Testis (tissue), 2 donors: ENCODE measurements at regions not wholly inside any gene's neighbourhood (a gene's known extent, or its start where the extent isn't known, plus 50 kb on each side); places are given as distances from the start of the nearest gene placed in this dataset.

Source experiments
- DNase-seq: peaks from one replicate; pipeline ENCODE4 v3.0.0-alpha.2; 2019
- H3K27ac ChIP-seq, 2 donors: fragments of 200-600 bp; sonication (generic); one replicate each; pipeline ENCODE4 v1.5.1; 2019
- H3K27me3 ChIP-seq: fragments of 200-600 bp; sonication (generic); one replicate; pipeline ENCODE4 v1.5.1; 2019
- H3K36me3 ChIP-seq: fragments of 200-600 bp; sonication (generic); one replicate; pipeline ENCODE4 v1.5.1; 2017; ENCODE audit warnings: low read depth; ENCODE audit errors: missing control alignments
- H3K4me1 ChIP-seq: fragments of 200-600 bp; sonication (generic); one replicate; pipeline ENCODE4 v1.5.1; 2019
- H3K4me3 ChIP-seq, 2 donors: fragments of 200-600 bp; sonication (generic); one replicate each; pipeline ENCODE4 v1.5.1; 2017 to 2019
- H3K9me3 ChIP-seq: fragments of 200-600 bp; sonication (generic); one replicate; pipeline ENCODE4 v1.5.1; 2017
- POLR2A ChIP-seq: fragments of 450-650 bp; IDR thresholded peaks from one replicate; pipeline ENCODE4 v1.6.1; 2017; ENCODE audit warnings: antibody characterized with exemption, mild to moderate bottlenecking, moderate library complexity
- whole genome bisulfite sequencing, 2 donors: methylation state at CpG; one replicate each; pipeline ENCODE4 v1.1.5; 2018; 5-methylcytosine and 5-hydroxymethylcytosine counted together
- intact Hi-C: fragments of 100-400 bp; cut with DNase I; formaldehyde crosslinking; loops from one replicate; pipeline ENCODE4 v1.15.1; 2023; ENCODE audit warnings: low total_unique reads
- TF ChIP-seq, protein P1 (sequence below), 3 experiments: fragments of 450-650 bp in 2 of 3; fragments of 200-600 bp in 1 of 3; sonication (generic) in 1 of 3; IDR thresholded peaks; one replicate each; pipeline ENCODE4 v1.5.1; 2016 to 2019; ENCODE audit warnings: antibody characterized with exemption in 3 of 3, mild to moderate bottlenecking in 2 of 3, moderate library complexity in 1 of 3

GRCh38 chr15:25238126-25238525 lies 200.7 kb downstream of the UBE3A start:
- WGBS, 2 donors, result 82 to 88% methylated on average over 10 to 11 of the region's 11 CpGs
- DNase-seq, result no peak
- H3K36me3 ChIP-seq, result no peaks in the 10 kb centered on the region

GRCh38 chr15:25238716-25239470 lies 199.9 kb downstream of the UBE3A start:
- intact Hi-C loops, result no loop called here
- no peaks in the 10 kb centered on the region for H3K27me3 ChIP-seq
- DNase-seq, result no peak
- H3K4me3 ChIP-seq, result no peak overlapping the region
- no peaks in the 10 kb centered on the region for H3K36me3 ChIP-seq
- no peaks in the 10 kb centered on the region for H3K4me1 ChIP-seq
- WGBS, 2 donors, result 80 to 82% methylated on average over 1 to 8 of the region's 8 CpGs
- TF ChIP-seq POLR2A, result no peak
- TF ChIP-seq, protein P1, sequence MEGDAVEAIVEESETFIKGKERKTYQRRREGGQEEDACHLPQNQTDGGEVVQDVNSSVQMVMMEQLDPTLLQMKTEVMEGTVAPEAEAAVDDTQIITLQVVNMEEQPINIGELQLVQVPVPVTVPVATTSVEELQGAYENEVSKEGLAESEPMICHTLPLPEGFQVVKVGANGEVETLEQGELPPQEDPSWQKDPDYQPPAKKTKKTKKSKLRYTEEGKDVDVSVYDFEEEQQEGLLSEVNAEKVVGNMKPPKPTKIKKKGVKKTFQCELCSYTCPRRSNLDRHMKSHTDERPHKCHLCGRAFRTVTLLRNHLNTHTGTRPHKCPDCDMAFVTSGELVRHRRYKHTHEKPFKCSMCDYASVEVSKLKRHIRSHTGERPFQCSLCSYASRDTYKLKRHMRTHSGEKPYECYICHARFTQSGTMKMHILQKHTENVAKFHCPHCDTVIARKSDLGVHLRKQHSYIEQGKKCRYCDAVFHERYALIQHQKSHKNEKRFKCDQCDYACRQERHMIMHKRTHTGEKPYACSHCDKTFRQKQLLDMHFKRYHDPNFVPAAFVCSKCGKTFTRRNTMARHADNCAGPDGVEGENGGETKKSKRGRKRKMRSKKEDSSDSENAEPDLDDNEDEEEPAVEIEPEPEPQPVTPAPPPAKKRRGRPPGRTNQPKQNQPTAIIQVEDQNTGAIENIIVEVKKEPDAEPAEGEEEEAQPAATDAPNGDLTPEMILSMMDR (IDR thresholded peaks at IDR 0.05), result no peak
- no peak overlapping the region for H3K27ac ChIP-seq
- no peaks in the 10 kb centered on the region for H3K9me3 ChIP-seq

More at GRCh38 chr15:25238126-25238525, 200.7 kb downstream of the UBE3A start:
- no peaks in the 10 kb centered on the region for H3K27me3 ChIP-seq
- no peak for TF ChIP-seq POLR2A
- TF ChIP-seq, protein P1 (IDR thresholded peaks at IDR 0.05), result no peak
- intact Hi-C loops, result no loop called here
- no peaks in the 10 kb centered on the region for H3K4me1 ChIP-seq
- H3K4me3 ChIP-seq, result no peak overlapping the region
- no peaks in the 10 kb centered on the region for H3K9me3 ChIP-seq
- H3K27ac ChIP-seq, result no peak overlapping the region

DNA sequence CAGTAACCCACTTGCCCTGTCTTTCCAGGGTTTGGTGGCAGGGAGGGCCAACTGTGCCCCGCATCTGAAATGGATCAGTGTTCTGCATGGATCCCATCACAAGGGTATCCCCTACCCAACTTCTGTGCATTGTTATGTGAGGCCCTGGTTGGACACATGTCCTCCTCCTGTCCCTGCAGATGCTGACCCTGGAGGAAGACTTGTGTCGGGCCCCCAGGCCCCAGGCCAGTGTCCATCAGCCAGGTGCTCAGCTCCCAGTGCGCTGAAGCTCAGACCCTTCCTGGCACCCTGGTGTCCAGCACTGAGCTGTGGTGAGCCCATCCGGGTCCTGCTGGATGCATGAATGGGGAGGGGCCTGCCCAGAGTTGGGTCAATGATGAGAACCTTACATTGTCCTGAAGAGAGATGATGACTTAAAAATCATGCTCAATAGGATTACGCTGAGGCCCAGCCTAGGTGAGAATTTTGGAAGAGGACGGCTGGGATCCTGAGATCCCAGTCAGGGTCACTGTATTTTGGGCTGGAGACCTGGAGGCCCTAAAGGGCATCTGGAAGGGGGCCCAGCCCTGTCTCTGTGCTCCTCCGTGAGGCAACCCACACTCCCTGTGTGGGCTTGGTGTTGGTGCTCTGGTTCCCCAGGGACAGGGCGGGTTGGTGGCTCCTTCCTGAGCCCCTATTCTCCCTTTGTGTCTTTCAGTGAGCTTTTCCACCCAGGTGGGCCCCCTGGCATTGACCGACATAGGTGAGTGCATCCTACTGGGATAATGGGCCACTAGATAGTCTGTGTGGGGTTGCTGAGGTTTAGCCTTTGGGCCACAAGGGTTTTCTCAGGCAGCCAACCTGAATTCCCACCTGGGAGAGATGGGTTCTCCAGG lies 199.1 kb downstream of the UBE3A start:
- Histone ChIP-seq H3K27ac (no peak overlapping the region), H3K9me3 (no peaks in the 10 kb centered on the region), H3K27me3 (no peaks in the 10 kb centered on the region), H3K36me3 (no peaks in the 10 kb centered on the region), H3K4me1 (no peaks in the 10 kb centered on the region), H3K4me3 (no peak overlapping the region)
- 77 to 83% methylated on average over 4 to 9 of the region's 9 CpGs for WGBS, 2 donors
- TF ChIP-seq POLR2A, result no peak
- TF ChIP-seq, protein P1 (IDR thresholded peaks at IDR 0.05), result no peak
- intact Hi-C loops, result loop anchor here (5.0 kb wide), 1 partner anchor 47 kb away; no protein-coding TSS in a partner anchor
- no peak for DNase-seq

GRCh38 chr15:25240461-25241021 lies 198.3 kb downstream of the UBE3A start:
- H3K27me3 ChIP-seq, result no peaks in the 10 kb centered on the region
- WGBS, 2 donors, result 66 to 73% methylated on average over 9 to 13 of the region's 13 CpGs
- DNase-seq, result no peak
- H3K27ac ChIP-seq, result no peak overlapping the region
- intact Hi-C loops, result loop anchor here (5.0 kb wide), 1 partner anchor 48 kb away; no protein-coding TSS in a partner anchor
- H3K4me1 ChIP-seq, result no peaks in the 10 kb centered on the region
- no peak overlapping the region for H3K4me3 ChIP-seq
- TF ChIP-seq POLR2A, result no peak
- TF ChIP-seq, protein P1 (IDR thresholded peaks at IDR 0.05), result no peak
- no peaks in the 10 kb centered on the region for H3K9me3 ChIP-seq
- no peaks in the 10 kb centered on the region for H3K36me3 ChIP-seq
